MM.1S (cell line): ENCODE measurements at regions not wholly inside any gene's neighbourhood (a gene's known extent, or its start where the extent isn't known, plus 50 kb on each side); places are given as distances from the start of the nearest gene placed in this dataset.

ENCODE experiments used
- DNase-seq: peaks from one replicate; pipeline ENCODE4 v3.0.0-alpha.2; 2015
- H2AFZ ChIP-seq: fragments of 300-600 bp; sonication (generic); 2 replicates; pipeline ENCODE4 v1.6.0; 2016; ENCODE audit warnings: antibody characterized with exemption, low read length
- H3F3A ChIP-seq: fragments of 300-600 bp; sonication (generic); 2 replicates; pipeline ENCODE4 v1.6.1; 2016; ENCODE audit warnings: mild to moderate bottlenecking, antibody characterized with exemption, low read length, moderate library complexity, mixed read lengths; ENCODE audit not compliant: insufficient read depth
- H3K27ac ChIP-seq: fragments of 300-600 bp; sonication (generic); 2 replicates; pipeline ENCODE4 v1.5.1; 2016; ENCODE audit warnings: mild to moderate bottlenecking, low read length
- H3K27me3 ChIP-seq: fragments of 300-600 bp; sonication (generic); replicated peaks from 2 replicates; pipeline ENCODE4 v1.6.0; 2016; ENCODE audit warnings: low read length; ENCODE audit not compliant: insufficient read depth
- H3K36me3 ChIP-seq: fragments of 300-600 bp; sonication (generic); replicated peaks from 2 replicates; pipeline ENCODE4 v1.6.1; 2016; ENCODE audit warnings: mild to moderate bottlenecking, low read length, mixed read lengths; ENCODE audit not compliant: insufficient read depth
- H3K4me1 ChIP-seq: fragments of 300-600 bp; sonication (generic); 2 replicates; pipeline ENCODE4 v1.6.1; 2016; ENCODE audit warnings: low read length, mixed read lengths
- H3K4me2 ChIP-seq: fragments of 300-600 bp; sonication (generic); 2 replicates; pipeline ENCODE4 v1.6.0; 2016; ENCODE audit warnings: low read depth, low read length
- H3K4me3 ChIP-seq: fragments of 300-600 bp; sonication (generic); 2 replicates; pipeline ENCODE4 v1.5.1; 2016; ENCODE audit warnings: low read length, mixed read lengths
- H3K79me2 ChIP-seq: fragments of 300-600 bp; sonication (generic); 2 replicates; pipeline ENCODE4 v1.6.1; 2016; ENCODE audit warnings: mixed run types, low read length, mixed read lengths
- H3K9ac ChIP-seq: fragments of 300-600 bp; sonication (generic); 2 replicates; pipeline ENCODE4 v1.6.1; 2016; ENCODE audit warnings: low read length, mixed read lengths
- H3K9me2 ChIP-seq: fragments of 300-600 bp; sonication (generic); replicated peaks from 2 replicates; pipeline ENCODE4 v1.6.1; 2016; ENCODE audit warnings: mild to moderate bottlenecking, low read length, mixed read lengths; ENCODE audit not compliant: insufficient read depth
- H3K9me3 ChIP-seq: fragments of 300-600 bp; sonication (generic); replicated peaks from 2 replicates; pipeline ENCODE4 v1.6.1; 2016; ENCODE audit warnings: mild to moderate bottlenecking, low read length, mixed read lengths; ENCODE audit not compliant: insufficient read depth
- H4K20me1 ChIP-seq: fragments of 300-600 bp; sonication (generic); 2 replicates; pipeline ENCODE4 v1.6.1; 2016; ENCODE audit warnings: mild to moderate bottlenecking, low read length, moderate library complexity, mixed read lengths; ENCODE audit not compliant: insufficient read depth
- EZH2 ChIP-seq: fragments of 300-600 bp; sonication (generic); optimal IDR thresholded peaks from 2 replicates; pipeline ENCODE3; 2017; ENCODE audit warnings: low read depth, mild to moderate bottlenecking, antibody characterized with exemption, low read length, mixed read lengths
- EZH2phosphoT487 ChIP-seq: fragments of 300-600 bp; sonication (generic); IDR thresholded peaks from 2 replicates; pipeline ENCODE4 v1.6.1; 2018; ENCODE audit warnings: antibody characterized with exemption, low read length
- TF ChIP-seq, protein P1 (sequence below): fragments of 300-600 bp; sonication (generic); IDR thresholded peaks from 2 replicates; pipeline ENCODE4 v1.5.1; 2016; ENCODE audit warnings: antibody characterized with exemption, low read length, mixed read lengths

GRCh38 chr14:62409626-62410300 lies 635.5 kb downstream of the KCNH5 start:
- H3F3A ChIP-seq: no peaks in the 10 kb centered on the region
- no peak overlapping the region for H3K4me2 ChIP-seq
- H3K36me3 ChIP-seq: no peaks in the 10 kb centered on the region
- H3K9me2 ChIP-seq: no peaks in the 10 kb centered on the region
- H4K20me1 ChIP-seq: no peaks in the 10 kb centered on the region
- no peak overlapping the region for H2AFZ ChIP-seq
- no peak overlapping the region for H3K9ac ChIP-seq
- H3K9me3 ChIP-seq: no peaks in the 10 kb centered on the region
- no peaks in the 10 kb centered on the region for H3K27me3 ChIP-seq
- no peak for TF ChIP-seq EZH2phosphoT487
- TF ChIP-seq, protein P1, sequence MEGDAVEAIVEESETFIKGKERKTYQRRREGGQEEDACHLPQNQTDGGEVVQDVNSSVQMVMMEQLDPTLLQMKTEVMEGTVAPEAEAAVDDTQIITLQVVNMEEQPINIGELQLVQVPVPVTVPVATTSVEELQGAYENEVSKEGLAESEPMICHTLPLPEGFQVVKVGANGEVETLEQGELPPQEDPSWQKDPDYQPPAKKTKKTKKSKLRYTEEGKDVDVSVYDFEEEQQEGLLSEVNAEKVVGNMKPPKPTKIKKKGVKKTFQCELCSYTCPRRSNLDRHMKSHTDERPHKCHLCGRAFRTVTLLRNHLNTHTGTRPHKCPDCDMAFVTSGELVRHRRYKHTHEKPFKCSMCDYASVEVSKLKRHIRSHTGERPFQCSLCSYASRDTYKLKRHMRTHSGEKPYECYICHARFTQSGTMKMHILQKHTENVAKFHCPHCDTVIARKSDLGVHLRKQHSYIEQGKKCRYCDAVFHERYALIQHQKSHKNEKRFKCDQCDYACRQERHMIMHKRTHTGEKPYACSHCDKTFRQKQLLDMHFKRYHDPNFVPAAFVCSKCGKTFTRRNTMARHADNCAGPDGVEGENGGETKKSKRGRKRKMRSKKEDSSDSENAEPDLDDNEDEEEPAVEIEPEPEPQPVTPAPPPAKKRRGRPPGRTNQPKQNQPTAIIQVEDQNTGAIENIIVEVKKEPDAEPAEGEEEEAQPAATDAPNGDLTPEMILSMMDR: no peak
- no peak for TF ChIP-seq EZH2
- no peaks in the 10 kb centered on the region for H3K79me2 ChIP-seq
- no peak for DNase-seq
- no peak overlapping the region for H3K4me3 ChIP-seq
- H3K27ac ChIP-seq: no peak overlapping the region
- no peaks in the 10 kb centered on the region for H3K4me1 ChIP-seq

- Histone ChIP-seq H3K79me2 (no peaks in the 10 kb centered on the region), H3K27me3 (no peaks in the 10 kb centered on the region), H3F3A (no peaks in the 10 kb centered on the region), H3K9ac (no peak overlapping the region), H3K4me1 (no peaks in the 10 kb centered on the region), H3K4me2 (no peak overlapping the region), H3K9me3 (no peaks in the 10 kb centered on the region), H3K36me3 (no peaks in the 10 kb centered on the region), H3K9me2 (no peaks in the 10 kb centered on the region), H3K27ac (no peak overlapping the region), H4K20me1 (no peaks in the 10 kb centered on the region), H2AFZ (no peak overlapping the region), H3K4me3 (no peak overlapping the region)
- TF ChIP-seq EZH2phosphoT487 (no peak), EZH2 (no peak)
- TF ChIP-seq, protein P1: no peak
- DNase-seq: no peak
Observed at GRCh38 chr14:62420847-62421246, 624.4 kb downstream of the KCNH5 start.

DNA sequence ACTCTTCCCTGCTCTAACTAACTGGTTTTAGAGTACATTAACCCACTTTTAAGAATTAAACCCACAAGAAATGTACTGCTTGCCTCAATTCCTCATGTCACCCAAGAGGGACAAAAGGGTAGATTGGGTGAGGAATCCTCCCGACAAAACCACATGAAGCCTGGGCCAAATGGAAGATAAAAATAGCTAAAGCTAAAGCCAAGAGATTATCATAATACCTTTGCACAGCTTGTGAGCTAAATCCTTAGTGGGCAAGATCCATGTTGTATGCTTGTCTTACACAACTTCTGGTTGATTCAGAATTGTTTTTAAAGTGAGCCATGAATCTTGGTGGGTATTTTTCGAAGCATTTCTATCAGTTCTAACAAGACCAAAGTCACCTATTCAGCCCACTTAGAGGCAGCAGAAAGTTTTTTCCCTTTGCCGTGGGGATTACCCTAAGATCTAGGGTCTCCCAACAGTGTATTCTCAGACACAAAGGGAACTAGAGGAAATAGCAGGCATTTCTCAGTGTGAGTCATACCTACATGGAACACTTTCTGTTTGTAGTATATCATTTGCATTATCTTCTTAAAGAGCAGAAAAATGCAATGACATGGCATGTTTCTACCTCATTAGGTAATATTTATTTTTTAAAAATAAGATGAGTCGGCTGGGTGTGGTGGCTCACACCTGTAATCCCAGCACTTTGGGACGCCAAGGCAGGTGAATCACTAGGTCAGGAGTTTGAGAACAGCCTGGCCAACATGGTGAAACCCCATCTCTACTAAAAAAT lies 616.6 kb downstream of the KCNH5 start:
- no peak overlapping the region for H3K27ac ChIP-seq

More for the DNA sequence above, 616.6 kb downstream of the KCNH5 start:
- no peaks in the 10 kb centered on the region for H3K9me2 ChIP-seq
- DNase-seq: no peak
- no peaks in the 10 kb centered on the region for H3K9me3 ChIP-seq
- H2AFZ ChIP-seq: no peak overlapping the region
- no peaks in the 10 kb centered on the region for H3K79me2 ChIP-seq
- H3K4me2 ChIP-seq: no peak overlapping the region
- H3K36me3 ChIP-seq: no peaks in the 10 kb centered on the region
- no peak overlapping the region for H3K4me3 ChIP-seq
- H3K4me1 ChIP-seq: no peaks in the 10 kb centered on the region
- no peaks in the 10 kb centered on the region for H3F3A ChIP-seq
- H4K20me1 ChIP-seq: no peaks in the 10 kb centered on the region
- H3K27me3 ChIP-seq: no peaks in the 10 kb centered on the region
- H3K9ac ChIP-seq: no peak overlapping the region
- TF ChIP-seq EZH2 (no peak), EZH2phosphoT487 (no peak)
- TF ChIP-seq, protein P1: no peak
